Activated T-helper 1 cell treated with anti-CD3 and anti-CD28 coated beads, Interleukin-12 subunit alpha, Interleukin-12 subunit beta, Interleukin-2, Interleukin-4 antibody, amounts not matched to agents 30 ng/mL and 10 ng/mL and 1 ng/mL, durations not matched to agents 14 hours and 24 hours and 36 hours (primary cell): ENCODE measurements at regions not wholly inside any gene's neighbourhood (a gene's known extent, or its start where the extent isn't known, plus 50 kb on each side); places are given as distances from the start of the nearest gene placed in this dataset.

Source experiments
- DNase-seq: peaks from one replicate; pipeline ENCODE4 v3.0.0; 2021; ENCODE audit warnings: low spot score
- H3K27ac Mint-ChIP-seq: one replicate; pipeline ENCODE4 v1.8.0; 2021; ENCODE audit warnings: mild to moderate bottlenecking, mixed read lengths
- H3K27me3 Mint-ChIP-seq: one replicate; pipeline ENCODE4 v1.8.0; 2022; ENCODE audit warnings: mild to moderate bottlenecking, moderate library complexity, mixed read lengths; ENCODE audit not compliant: insufficient read depth
- H3K36me3 Mint-ChIP-seq: one replicate; pipeline ENCODE4 v1.8.0; 2021; ENCODE audit warnings: low read depth, mixed read lengths
- H3K4me1 Mint-ChIP-seq: one replicate; pipeline ENCODE4 v1.8.0; 2021; ENCODE audit warnings: low read depth, mixed read lengths
- H3K4me3 Mint-ChIP-seq: one replicate; pipeline ENCODE4 v1.8.0; 2021; ENCODE audit warnings: mild to moderate bottlenecking, moderate library complexity, mixed read lengths
- H3K9me3 Mint-ChIP-seq: one replicate; pipeline ENCODE4 v1.8.0; 2021; ENCODE audit warnings: mixed read lengths
- intact Hi-C: fragments of 100-400 bp; cut with micrococcal nuclease; formaldehyde crosslinking; loops from one replicate; pipeline ENCODE4 v1.15.1; 2024

- Mint-ChIP-seq H3K4me1 (peaks cover 25% of the 10 kb centered on the region), H3K27me3 (peaks cover 20% of the 10 kb centered on the region), H3K4me3 (no peak overlapping the region), H3K36me3 (peaks cover 1% of the 10 kb centered on the region), H3K27ac (no peak overlapping the region), H3K9me3 (no peaks in the 10 kb centered on the region)
- intact Hi-C loops = no loop called here
- no peak for DNase-seq
Measured at GRCh38 chr1:25066256-25066655, 136.2 kb upstream of the RUNX3 start.

- Mint-ChIP-seq H3K4me3 (no peak overlapping the region), H3K27ac (no peak overlapping the region), H3K4me1 (peaks cover 25% of the 10 kb centered on the region), H3K36me3 (peaks cover 1% of the 10 kb centered on the region), H3K9me3 (no peaks in the 10 kb centered on the region), H3K27me3 (peaks cover 23% of the 10 kb centered on the region)
- no peak for DNase-seq
- intact Hi-C loops = loop anchor here (2.0 kb wide), 1 partner anchor 35 kb away; no protein-coding TSS in a partner anchor
Measured at GRCh38 chr1:25065795-25066238, 135.7 kb upstream of the RUNX3 start.

- Mint-ChIP-seq H3K27ac (no peak overlapping the region), H3K4me1 (peaks cover 25% of the 10 kb centered on the region), H3K27me3 (peaks cover 23% of the 10 kb centered on the region), H3K36me3 (peaks cover 1% of the 10 kb centered on the region), H3K4me3 (no peak overlapping the region), H3K9me3 (no peaks in the 10 kb centered on the region)
- intact Hi-C loops = loop anchor here (2.0 kb wide), 1 partner anchor 35 kb away; no protein-coding TSS in a partner anchor
- no peak for DNase-seq
Measured at GRCh38 chr1:25065321-25065721, 135.2 kb upstream of the RUNX3 start.

- H3K4me1 Mint-ChIP-seq = peaks cover 25% of the 10 kb centered on the region
- no peaks in the 10 kb centered on the region for H3K9me3 Mint-ChIP-seq
- no peak for DNase-seq
- H3K27me3 Mint-ChIP-seq = peaks cover 22% of the 10 kb centered on the region
- intact Hi-C loops = loop anchor here (1.0 to 2.0 kb wide), 3 partner anchors 36 to 139 kb away; no protein-coding TSS in a partner anchor
- H3K36me3 Mint-ChIP-seq = peaks cover 1% of the 10 kb centered on the region
- H3K27ac Mint-ChIP-seq = peak overlapping the region; percentile 6
- H3K4me3 Mint-ChIP-seq = no peak overlapping the region
Measured at GRCh38 chr1:25064465-25065240, 134.6 kb upstream of the RUNX3 start.

GRCh38 chr1:25063591-25064416 lies 133.7 kb upstream of the RUNX3 start:
- DNase-seq = no peak
- no peaks in the 10 kb centered on the region for H3K9me3 Mint-ChIP-seq
- H3K36me3 Mint-ChIP-seq = peaks cover 1% of the 10 kb centered on the region
- peaks cover 26% of the 10 kb centered on the region for H3K27me3 Mint-ChIP-seq
- H3K27ac Mint-ChIP-seq = no peak overlapping the region
- intact Hi-C loops = loop anchor here (1.0 to 2.0 kb wide), 3 partner anchors 37 to 139 kb away; no protein-coding TSS in a partner anchor
- no peak overlapping the region for H3K4me3 Mint-ChIP-seq
- H3K4me1 Mint-ChIP-seq = peaks cover 25% of the 10 kb centered on the region

- no peak overlapping the region for H3K27ac Mint-ChIP-seq
Measured at GRCh38 chr1:25062621-25063255, 132.7 kb upstream of the RUNX3 start.

GRCh38 chr1:25061261-25061995 lies 131.4 kb upstream of the RUNX3 start:
- no peaks in the 10 kb centered on the region for H3K9me3 Mint-ChIP-seq
- H3K27me3 Mint-ChIP-seq = peaks cover 26% of the 10 kb centered on the region
- intact Hi-C loops = no loop called here

More at GRCh38 chr1:25062621-25063255, 132.7 kb upstream of the RUNX3 start:
- H3K4me3 Mint-ChIP-seq = no peak overlapping the region
- intact Hi-C loops = no loop called here
- H3K9me3 Mint-ChIP-seq = no peaks in the 10 kb centered on the region
- peaks cover 1% of the 10 kb centered on the region for H3K36me3 Mint-ChIP-seq
- no peak for DNase-seq
- H3K4me1 Mint-ChIP-seq = peaks cover 25% of the 10 kb centered on the region
- peaks cover 27% of the 10 kb centered on the region for H3K27me3 Mint-ChIP-seq

GRCh38 chr1:25057188-25057587 lies 127.1 kb upstream of the RUNX3 start:
- DNase-seq = no peak
- Mint-ChIP-seq H3K36me3 (peaks cover 1% of the 10 kb centered on the region), H3K4me1 (peaks cover 5% of the 10 kb centered on the region), H3K27me3 (peaks cover 46% of the 10 kb centered on the region), H3K9me3 (no peaks in the 10 kb centered on the region), H3K27ac (no peak overlapping the region), H3K4me3 (no peak overlapping the region)
- intact Hi-C loops = no loop called here

More at GRCh38 chr1:25061261-25061995, 131.4 kb upstream of the RUNX3 start:
- DNase-seq = no peak
- H3K27ac Mint-ChIP-seq = no peak overlapping the region
- peaks cover 1% of the 10 kb centered on the region for H3K36me3 Mint-ChIP-seq
- peaks cover 25% of the 10 kb centered on the region for H3K4me1 Mint-ChIP-seq
- H3K4me3 Mint-ChIP-seq = no peak overlapping the region

GRCh38 chr1:25056536-25056935 lies 126.5 kb upstream of the RUNX3 start:
- intact Hi-C loops = no loop called here
- Mint-ChIP-seq H3K27me3 (peaks cover 44% of the 10 kb centered on the region), H3K27ac (no peak overlapping the region), H3K36me3 (no peaks in the 10 kb centered on the region), H3K9me3 (no peaks in the 10 kb centered on the region), H3K4me3 (no peak overlapping the region), H3K4me1 (no peaks in the 10 kb centered on the region)
- DNase-seq = no peak

GRCh38 chr1:25055961-25056360 lies 125.9 kb upstream of the RUNX3 start:
- Mint-ChIP-seq H3K9me3 (no peaks in the 10 kb centered on the region), H3K27me3 (peaks cover 39% of the 10 kb centered on the region), H3K4me1 (no peaks in the 10 kb centered on the region), H3K36me3 (no peaks in the 10 kb centered on the region), H3K4me3 (no peak overlapping the region), H3K27ac (no peak overlapping the region)
- intact Hi-C loops = no loop called here
- DNase-seq = no peak

GRCh38 chr1:25055324-25055780 lies 125.3 kb upstream of the RUNX3 start:
- DNase-seq = no peak
- Mint-ChIP-seq H3K27ac (no peak overlapping the region), H3K27me3 (peaks cover 38% of the 10 kb centered on the region), H3K9me3 (no peaks in the 10 kb centered on the region), H3K36me3 (no peaks in the 10 kb centered on the region), H3K4me3 (no peak overlapping the region), H3K4me1 (no peaks in the 10 kb centered on the region)
- intact Hi-C loops = no loop called here
